Fibroblast of villous mesenchyme (primary cell): ENCODE measurements at regions not wholly inside any gene's neighbourhood (a gene's known extent, or its start where the extent isn't known, plus 50 kb on each side); places are given as distances from the start of the nearest gene placed in this dataset.
A peak's percentile ranks its signal among the peaks of the same experiment; 100 is the strongest.

Experiments
- DNase-seq: peaks from one replicate; pipeline ENCODE4 v3.0.0-alpha.2; 2010; ENCODE audit warnings: low read depth
- H3K4me3 ChIP-seq: 2 replicates; pipeline ENCODE4 v1.5.1; 2011; ENCODE audit warnings: low read depth, mild to moderate bottlenecking, low read length
- TF ChIP-seq, protein P1 (sequence below): IDR thresholded peaks from 2 replicates; pipeline ENCODE4 v1.5.1; 2012; ENCODE audit warnings: low read depth, mild to moderate bottlenecking, low read length; ENCODE audit not compliant: insufficient read depth

DNA sequence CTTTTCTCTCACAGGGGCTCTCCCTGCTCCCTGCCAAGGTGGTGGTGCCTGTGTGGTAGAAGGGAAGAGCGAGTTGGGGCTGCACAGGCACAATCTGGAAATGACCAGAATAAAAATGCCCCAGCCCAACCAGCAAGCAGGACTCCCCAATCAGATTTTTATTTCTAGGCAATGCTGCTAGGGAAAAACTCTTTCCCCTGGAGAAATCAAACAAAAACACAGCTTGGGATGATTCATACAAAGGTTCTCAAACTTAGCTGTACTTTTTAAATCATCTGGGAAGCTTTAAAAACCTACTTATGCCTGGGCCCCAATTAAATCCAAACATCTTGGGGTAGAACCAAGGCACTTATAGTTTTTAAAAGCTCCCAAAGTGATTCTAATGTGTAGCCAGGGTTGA, 243.2 kb downstream of the HTR7 start:
- DNase-seq = no peak
- TF ChIP-seq, protein P1, sequence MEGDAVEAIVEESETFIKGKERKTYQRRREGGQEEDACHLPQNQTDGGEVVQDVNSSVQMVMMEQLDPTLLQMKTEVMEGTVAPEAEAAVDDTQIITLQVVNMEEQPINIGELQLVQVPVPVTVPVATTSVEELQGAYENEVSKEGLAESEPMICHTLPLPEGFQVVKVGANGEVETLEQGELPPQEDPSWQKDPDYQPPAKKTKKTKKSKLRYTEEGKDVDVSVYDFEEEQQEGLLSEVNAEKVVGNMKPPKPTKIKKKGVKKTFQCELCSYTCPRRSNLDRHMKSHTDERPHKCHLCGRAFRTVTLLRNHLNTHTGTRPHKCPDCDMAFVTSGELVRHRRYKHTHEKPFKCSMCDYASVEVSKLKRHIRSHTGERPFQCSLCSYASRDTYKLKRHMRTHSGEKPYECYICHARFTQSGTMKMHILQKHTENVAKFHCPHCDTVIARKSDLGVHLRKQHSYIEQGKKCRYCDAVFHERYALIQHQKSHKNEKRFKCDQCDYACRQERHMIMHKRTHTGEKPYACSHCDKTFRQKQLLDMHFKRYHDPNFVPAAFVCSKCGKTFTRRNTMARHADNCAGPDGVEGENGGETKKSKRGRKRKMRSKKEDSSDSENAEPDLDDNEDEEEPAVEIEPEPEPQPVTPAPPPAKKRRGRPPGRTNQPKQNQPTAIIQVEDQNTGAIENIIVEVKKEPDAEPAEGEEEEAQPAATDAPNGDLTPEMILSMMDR = no peak

DNA sequence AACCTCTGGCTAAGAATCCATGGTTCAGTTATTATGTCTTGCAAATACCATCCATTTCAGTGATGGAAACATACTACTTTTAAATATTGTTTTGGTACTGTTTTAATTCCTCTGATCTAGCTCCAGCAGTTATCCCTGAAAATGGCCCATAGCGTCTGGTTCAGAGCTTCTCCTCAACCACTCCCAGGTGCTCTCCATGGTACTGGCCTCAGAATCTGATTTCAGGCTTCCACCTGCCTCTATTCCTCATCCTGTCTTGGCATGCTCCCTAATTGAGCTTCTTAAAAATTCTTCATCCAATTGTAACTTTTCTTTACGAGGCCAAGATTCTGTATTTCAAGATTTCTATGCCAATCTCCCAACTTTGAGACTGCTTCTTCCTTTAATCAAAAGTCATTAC, 236.3 kb downstream of the HTR7 start:
- DNase-seq = no peak
- H3K4me3 ChIP-seq = no peak overlapping the region

More for the DNA sequence above, 243.2 kb downstream of the HTR7 start:
- no peak overlapping the region for H3K4me3 ChIP-seq

DNA sequence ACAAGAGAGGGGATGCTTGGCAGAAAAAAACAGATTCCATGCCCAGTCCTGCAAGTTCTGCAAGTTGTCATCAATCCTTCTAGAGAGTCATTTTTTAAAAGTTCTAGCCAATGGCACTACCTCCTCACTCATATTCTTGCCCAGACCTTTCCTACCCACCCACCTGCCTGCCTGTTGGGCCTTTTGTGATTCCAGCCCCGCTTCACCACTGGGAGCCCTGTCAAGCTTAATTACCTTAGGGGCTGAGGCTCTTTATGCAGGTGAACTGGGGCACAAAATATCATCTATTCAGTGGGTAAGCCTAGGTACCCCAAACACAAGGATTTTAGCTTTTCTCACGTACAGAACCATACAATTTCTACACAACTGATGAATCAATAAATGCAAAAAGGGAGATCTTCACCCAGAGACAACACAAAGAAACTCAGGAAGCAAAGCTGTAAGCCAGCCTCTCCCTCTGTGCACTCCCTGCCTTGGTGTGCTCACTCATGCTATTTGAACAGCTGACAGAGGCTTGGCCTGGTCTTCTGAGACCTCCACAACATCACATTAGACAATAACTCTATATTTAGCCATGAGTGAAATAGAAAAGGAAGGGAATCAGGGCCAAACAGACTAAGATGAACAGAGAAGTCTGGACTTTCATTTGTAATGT, 222.6 kb downstream of the HTR7 start:
- H3K4me3 ChIP-seq = no peak overlapping the region
- TF ChIP-seq, protein P1 = no peak
- DNase-seq = no peak

More for the DNA sequence above, 236.3 kb downstream of the HTR7 start:
- TF ChIP-seq, protein P1 = no peak

DNA sequence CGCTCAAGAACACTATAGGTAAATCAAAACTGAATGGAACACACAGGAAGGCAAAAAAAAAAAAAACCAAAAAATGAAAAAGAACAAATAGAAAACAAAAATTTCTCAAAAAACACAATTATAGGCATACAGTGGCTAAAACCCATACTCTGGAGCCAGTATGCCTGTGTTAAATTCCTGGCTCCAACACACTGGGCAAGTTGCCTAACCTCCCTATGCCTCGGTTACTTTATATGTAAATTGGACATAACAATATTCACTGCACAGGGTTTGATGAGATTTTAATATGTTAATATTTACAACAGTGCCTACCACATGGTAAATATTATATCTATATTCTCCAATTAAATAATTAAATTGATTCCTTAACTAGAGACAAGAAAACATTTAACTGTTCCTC, 217.1 kb downstream of the HTR7 start:
- no peak for DNase-seq
- TF ChIP-seq, protein P1 = no peak
- no peak overlapping the region for H3K4me3 ChIP-seq

DNA sequence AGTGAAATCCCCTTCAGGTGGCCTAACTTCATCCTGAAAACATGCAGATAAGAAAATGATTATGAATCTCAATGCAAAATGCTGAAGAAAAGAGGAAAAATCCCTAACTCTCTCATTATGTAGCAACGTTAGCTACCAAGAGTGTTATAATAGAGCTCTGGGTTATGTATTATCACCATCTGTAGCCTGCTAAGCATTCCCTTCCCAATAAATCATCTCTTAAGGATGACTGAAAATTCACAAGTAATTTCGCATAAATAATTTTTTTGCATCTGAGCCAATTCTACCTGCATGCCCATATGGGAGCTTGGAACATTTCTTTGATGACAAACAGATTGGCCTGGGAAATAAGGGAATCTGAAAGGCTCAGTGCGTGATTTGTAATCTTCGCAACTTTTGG, 216.1 kb downstream of the HTR7 start:
- H3K4me3 ChIP-seq = no peak overlapping the region
- no peak for DNase-seq
- TF ChIP-seq, protein P1 = no peak

DNA sequence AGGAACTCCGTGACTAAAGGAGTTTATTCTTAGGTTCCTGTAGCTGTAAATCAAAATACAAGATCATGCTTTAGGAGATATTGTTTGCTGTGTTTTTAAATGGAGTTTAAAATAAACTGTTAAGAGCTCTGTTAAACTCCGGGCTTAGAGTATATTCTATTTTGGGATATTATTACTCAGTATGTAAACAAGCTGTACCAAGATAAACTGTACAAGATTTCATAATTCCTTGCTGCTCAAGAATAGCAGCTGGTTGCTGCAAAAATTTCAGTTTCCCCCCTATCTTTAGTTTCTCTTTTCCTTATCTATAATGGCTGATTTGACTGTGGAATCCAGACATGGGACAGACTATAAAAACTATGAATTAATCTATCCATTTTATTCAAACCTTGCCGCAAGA, 215.7 kb downstream of the HTR7 start:
- TF ChIP-seq, protein P1 = no peak
- DNase-seq = peak; percentile 91
- no peak overlapping the region for H3K4me3 ChIP-seq

DNA sequence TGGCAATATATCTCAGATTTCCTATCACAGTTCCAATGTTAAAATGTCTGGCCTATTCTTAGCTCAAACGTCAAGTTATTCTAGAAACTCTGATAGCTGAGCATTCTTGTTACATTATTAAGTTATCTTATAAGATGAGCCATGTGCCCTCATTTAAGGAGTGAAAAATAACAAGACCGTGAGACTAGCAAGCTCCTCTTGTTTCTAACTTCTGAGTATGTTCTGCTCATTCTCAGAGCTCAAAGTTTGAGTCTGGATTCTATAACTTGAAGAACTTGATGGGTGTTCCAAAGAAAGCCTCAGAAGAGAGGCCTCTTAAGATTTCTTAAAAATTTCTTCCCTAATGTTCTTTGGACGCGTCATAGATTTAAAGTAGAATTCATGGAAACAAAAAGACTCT, 215.2 kb downstream of the HTR7 start:
- TF ChIP-seq, protein P1 = no peak
- H3K4me3 ChIP-seq = no peak overlapping the region
- peak; percentile 49 for DNase-seq
